CD4-positive, alpha-beta T cell treated with Interleukin-17A for 4 hours (primary cell): ENCODE measurements at regions not wholly inside any gene's neighbourhood (a gene's known extent, or its start where the extent isn't known, plus 50 kb on each side); places are given as distances from the start of the nearest gene placed in this dataset.

ENCODE experiments used
- DNase-seq: peaks from one replicate; pipeline ENCODE4 v3.0.0-alpha.2; 2020; ENCODE audit warnings: mixed read lengths

- no peak for DNase-seq
These were observed 150.2 kb upstream of the VSTM2B start for GRCh38 chr19:29375429-29376119.

GRCh38 chr19:29376855-29377354 lies 148.9 kb upstream of the VSTM2B start:
- no peak for DNase-seq

- no peak for DNase-seq
These were observed 147.7 kb upstream of the VSTM2B start for GRCh38 chr19:29378126-29378525.

- no peak for DNase-seq
These were observed 147.2 kb upstream of the VSTM2B start for GRCh38 chr19:29378543-29379080.

GRCh38 chr19:29379257-29380021 lies 146.4 kb upstream of the VSTM2B start:
- no peak for DNase-seq

- DNase-seq: no peak
These were observed 145.2 kb upstream of the VSTM2B start for GRCh38 chr19:29380581-29380980.

- DNase-seq: no peak
These were observed 144.2 kb upstream of the VSTM2B start for GRCh38 chr19:29381353-29382203.

- no peak for DNase-seq
These were observed 142.1 kb upstream of the VSTM2B start for GRCh38 chr19:29383696-29384095.

- no peak for DNase-seq
These were observed 141.1 kb upstream of the VSTM2B start for GRCh38 chr19:29384656-29385055.

GRCh38 chr19:29385191-29385795 lies 140.5 kb upstream of the VSTM2B start:
- no peak for DNase-seq

- DNase-seq: no peak
These were observed 138.8 kb upstream of the VSTM2B start for GRCh38 chr19:29386970-29387369.

GRCh38 chr19:29387586-29387985 lies 138.2 kb upstream of the VSTM2B start:
- no peak for DNase-seq

- no peak for DNase-seq
These were observed 136.3 kb upstream of the VSTM2B start for GRCh38 chr19:29389495-29389894.

GRCh38 chr19:29390742-29391141 lies 135.1 kb upstream of the VSTM2B start:
- DNase-seq: no peak

- no peak for DNase-seq
These were observed 131.8 kb upstream of the VSTM2B start for GRCh38 chr19:29393915-29394460.

GRCh38 chr19:29395111-29395733 lies 130.6 kb upstream of the VSTM2B start:
- no peak for DNase-seq

GRCh38 chr19:29395734-29396414 lies 129.9 kb upstream of the VSTM2B start:
- DNase-seq: no peak

GRCh38 chr19:29396925-29397324 lies 128.9 kb upstream of the VSTM2B start:
- DNase-seq: no peak

- no peak for DNase-seq
These were observed 128.0 kb upstream of the VSTM2B start for GRCh38 chr19:29397748-29398147.

- DNase-seq: no peak
These were observed 126.0 kb upstream of the VSTM2B start for GRCh38 chr19:29399804-29400203.
